Uterus (tissue), 3 donors: ENCODE measurements at regions not wholly inside any gene's neighbourhood (a gene's known extent, or its start where the extent isn't known, plus 50 kb on each side); places are given as distances from the start of the nearest gene placed in this dataset.
A peak's percentile ranks its signal among the peaks of the same experiment; 100 is the strongest.

Source experiments
- DNase-seq, 2 donors: peaks; one replicate each; pipeline ENCODE4 v3.0.0-alpha.2; 2019 to 2020
- H3K27ac ChIP-seq, 2 donors: fragments of 200-600 bp; sonication (generic); 1 replicate in 1 of 2; 2 replicates in 1 of 2; pipeline ENCODE4 v1.5.1; 2016 to 2018
- H3K27me3 ChIP-seq, 2 donors: fragments of 200-600 bp; sonication (generic); one replicate each; pipeline ENCODE4 v1.5.1; 2018 to 2019; ENCODE audit warnings: control low read depth in 1 of 2
- H3K36me3 ChIP-seq, 2 donors: fragments of 200-600 bp; sonication (generic); one replicate each; pipeline ENCODE4 v1.5.1; 2019; ENCODE audit warnings: control low read depth in 1 of 2
- H3K4me1 ChIP-seq, 2 donors: fragments of 200-600 bp; sonication (generic); one replicate each; pipeline ENCODE4 v1.5.1; 2018 to 2019; ENCODE audit warnings: control low read depth in 1 of 2
- H3K4me3 ChIP-seq, 2 donors: fragments of 200-600 bp; sonication (generic); 1 replicate in 1 of 2; 2 replicates in 1 of 2; pipeline ENCODE4 v1.5.1; 2018 to 2019; ENCODE audit warnings: mild to moderate bottlenecking in 1 of 2
- H3K9me3 ChIP-seq, 2 donors: fragments of 200-600 bp; sonication (generic); one replicate each; pipeline ENCODE4 v1.5.1; 2019; ENCODE audit warnings: control low read depth in 1 of 2
- POLR2A ChIP-seq, 2 donors: fragments of 450-650 bp; IDR thresholded peaks; one replicate each; pipeline ENCODE4 v1.6.1; 2016; ENCODE audit warnings: antibody characterized with exemption in 2 of 2, mild to moderate bottlenecking in 1 of 2, moderate library complexity in 1 of 2
- intact Hi-C: fragments of 100-400 bp; cut with DNase I; formaldehyde crosslinking; loops from one replicate; pipeline ENCODE4 v1.15.1; 2023; ENCODE audit warnings: low total_unique reads
- TF ChIP-seq, protein P1 (sequence below), 4 experiments: fragments of 200-600 bp in 2 of 4; fragments of 450-650 bp in 2 of 4; sonication (generic) in 2 of 4; IDR thresholded peaks; one replicate each; pipeline ENCODE4 v1.5.1; 2016 to 2019; ENCODE audit warnings: antibody characterized with exemption in 4 of 4, mild to moderate bottlenecking in 2 of 4, moderate library complexity in 1 of 4
- donor health status: DM: yes; HTN: yes; CAD: no.

DNA sequence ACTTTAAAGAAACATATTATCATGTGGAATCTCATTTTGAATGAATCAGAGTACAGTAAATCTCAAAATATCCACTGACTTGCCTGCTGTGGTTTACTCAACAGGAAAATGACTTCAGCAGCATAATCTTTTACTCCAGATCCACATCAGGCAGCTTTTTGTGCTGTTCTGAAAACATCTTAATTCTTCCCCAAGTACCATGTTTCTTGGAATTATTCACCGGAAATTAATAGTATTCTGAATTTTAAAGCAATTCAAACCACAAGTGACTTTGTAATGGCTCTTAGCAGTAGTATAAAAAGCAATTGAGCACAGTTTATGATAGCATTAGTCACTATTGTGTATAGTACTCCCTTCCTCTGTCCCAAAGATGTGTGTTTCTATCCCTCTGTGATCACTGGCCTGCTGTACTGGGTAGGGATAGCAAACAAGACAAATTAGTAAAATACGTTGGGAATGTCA is 64.2 kb upstream of the ERRFI1 start:
- H3K4me3 ChIP-seq = no peak overlapping the region
- intact Hi-C loops = no loop called here
- no peak for TF ChIP-seq POLR2A (IDR thresholded peaks at IDR 0.05)
- TF ChIP-seq, protein P1, sequence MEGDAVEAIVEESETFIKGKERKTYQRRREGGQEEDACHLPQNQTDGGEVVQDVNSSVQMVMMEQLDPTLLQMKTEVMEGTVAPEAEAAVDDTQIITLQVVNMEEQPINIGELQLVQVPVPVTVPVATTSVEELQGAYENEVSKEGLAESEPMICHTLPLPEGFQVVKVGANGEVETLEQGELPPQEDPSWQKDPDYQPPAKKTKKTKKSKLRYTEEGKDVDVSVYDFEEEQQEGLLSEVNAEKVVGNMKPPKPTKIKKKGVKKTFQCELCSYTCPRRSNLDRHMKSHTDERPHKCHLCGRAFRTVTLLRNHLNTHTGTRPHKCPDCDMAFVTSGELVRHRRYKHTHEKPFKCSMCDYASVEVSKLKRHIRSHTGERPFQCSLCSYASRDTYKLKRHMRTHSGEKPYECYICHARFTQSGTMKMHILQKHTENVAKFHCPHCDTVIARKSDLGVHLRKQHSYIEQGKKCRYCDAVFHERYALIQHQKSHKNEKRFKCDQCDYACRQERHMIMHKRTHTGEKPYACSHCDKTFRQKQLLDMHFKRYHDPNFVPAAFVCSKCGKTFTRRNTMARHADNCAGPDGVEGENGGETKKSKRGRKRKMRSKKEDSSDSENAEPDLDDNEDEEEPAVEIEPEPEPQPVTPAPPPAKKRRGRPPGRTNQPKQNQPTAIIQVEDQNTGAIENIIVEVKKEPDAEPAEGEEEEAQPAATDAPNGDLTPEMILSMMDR (IDR thresholded peaks at IDR 0.05) = no peak
- no peaks in the 10 kb centered on the region for H3K9me3 ChIP-seq
- no peak for DNase-seq
- H3K4me1 ChIP-seq = no peaks in the 10 kb centered on the region
- no peaks in the 10 kb centered on the region for H3K27me3 ChIP-seq
- peak overlapping the region in 1 of 2 donors; percentile 64 for H3K27ac ChIP-seq
- no peaks in the 10 kb centered on the region for H3K36me3 ChIP-seq

DNA sequence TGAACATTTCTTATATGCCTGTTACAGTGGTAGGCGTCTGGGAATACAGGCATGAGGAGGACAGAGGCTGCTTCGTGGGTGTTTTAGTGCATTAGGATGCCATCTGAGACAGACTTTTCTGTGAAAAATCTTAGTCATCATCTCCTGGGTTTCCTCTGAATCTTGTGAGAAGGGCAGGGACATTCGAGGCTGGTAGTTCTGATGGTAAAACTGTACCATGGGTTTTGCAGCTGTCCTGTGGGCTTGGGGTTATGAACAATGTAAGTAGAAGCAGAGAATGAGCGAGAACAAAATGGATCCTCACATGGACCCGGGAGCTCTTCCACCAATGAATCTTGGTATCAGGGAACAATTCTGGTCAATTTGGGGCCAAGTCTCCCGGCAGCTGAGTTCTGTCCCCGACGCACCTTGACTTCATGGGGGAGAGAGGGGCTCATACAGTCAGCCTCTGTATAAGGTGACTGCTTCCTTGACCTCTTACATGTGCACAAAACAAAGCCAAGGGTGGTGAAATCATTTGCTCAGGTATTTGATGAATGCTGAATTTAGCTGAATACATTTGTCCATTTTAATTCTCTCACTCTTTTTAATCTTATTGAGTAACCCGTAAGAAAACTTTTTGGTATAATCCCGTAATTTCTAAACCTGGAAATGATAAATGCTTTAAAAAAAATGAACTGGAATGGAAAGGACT is 63.6 kb upstream of the ERRFI1 start:
- intact Hi-C loops = no loop called here
- TF ChIP-seq, protein P1 (IDR thresholded peaks at IDR 0.05) = no peak
- TF ChIP-seq POLR2A (IDR thresholded peaks at IDR 0.05) = no peak

DNA sequence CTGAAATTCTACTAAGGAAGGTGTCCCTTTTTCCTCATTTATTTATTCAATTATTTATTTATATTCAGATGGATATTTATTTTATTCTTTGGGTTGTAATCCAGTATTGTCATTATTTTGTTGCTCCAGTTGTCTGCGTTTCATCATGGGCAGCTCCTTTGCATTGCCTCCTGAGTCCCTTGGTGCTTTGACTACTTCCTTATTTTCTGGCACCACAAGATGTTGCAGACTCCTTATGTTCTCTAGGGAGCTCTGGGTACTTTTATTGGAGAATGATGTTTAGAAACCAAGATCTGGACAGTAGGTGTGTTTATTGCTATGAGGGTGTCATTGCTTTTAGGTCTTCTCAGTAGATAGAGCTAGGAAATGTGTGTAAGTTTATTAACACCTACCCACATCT is 59.9 kb upstream of the ERRFI1 start:
- no peak for DNase-seq
- Histone ChIP-seq H3K27ac (no peak overlapping the region), H3K27me3 (no peaks in the 10 kb centered on the region), H3K9me3 (no peaks in the 10 kb centered on the region), H3K4me3 (no peak overlapping the region), H3K4me1 (peaks cover 0 to 7% of the 10 kb centered on the region in 2 donors), H3K36me3 (no peaks in the 10 kb centered on the region)
- intact Hi-C loops = no loop called here
- no peak for TF ChIP-seq POLR2A (IDR thresholded peaks at IDR 0.05)

More for the DNA sequence above, 63.6 kb upstream of the ERRFI1 start:
- H3K27ac ChIP-seq = peak overlapping the region in 1 of 2 donors; percentile 64
- H3K9me3 ChIP-seq = no peaks in the 10 kb centered on the region
- DNase-seq = no peak
- no peak overlapping the region for H3K4me3 ChIP-seq
- no peaks in the 10 kb centered on the region for H3K27me3 ChIP-seq
- H3K36me3 ChIP-seq = no peaks in the 10 kb centered on the region
- no peaks in the 10 kb centered on the region for H3K4me1 ChIP-seq

DNA sequence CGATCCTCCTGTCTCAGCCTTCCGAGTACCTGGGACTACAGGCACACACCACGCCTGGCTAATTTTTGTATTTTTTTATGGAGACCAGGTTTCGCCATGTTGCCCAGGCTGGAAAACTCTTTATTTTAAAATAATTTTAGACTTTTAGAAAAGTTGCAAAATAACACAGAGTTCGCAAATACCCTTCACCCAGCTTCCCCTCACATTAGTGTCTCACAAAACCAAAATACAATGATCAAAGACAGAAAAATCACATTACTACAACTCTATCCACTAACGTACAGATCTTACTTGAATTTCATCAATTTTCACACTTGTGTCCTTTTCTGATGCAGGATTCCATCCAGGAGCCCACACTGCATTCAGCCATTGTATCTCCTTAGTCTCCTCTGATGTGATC is 58.8 kb upstream of the ERRFI1 start:
- intact Hi-C loops = no loop called here
- peaks cover 0 to 7% of the 10 kb centered on the region in 2 donors for H3K4me1 ChIP-seq
- no peak overlapping the region for H3K4me3 ChIP-seq
- TF ChIP-seq, protein P1 (IDR thresholded peaks at IDR 0.05) = no peak
- no peak for TF ChIP-seq POLR2A (IDR thresholded peaks at IDR 0.05)
- H3K27ac ChIP-seq = no peak overlapping the region
- no peaks in the 10 kb centered on the region for H3K36me3 ChIP-seq
- no peaks in the 10 kb centered on the region for H3K9me3 ChIP-seq
- H3K27me3 ChIP-seq = no peaks in the 10 kb centered on the region
- DNase-seq = no peak

DNA sequence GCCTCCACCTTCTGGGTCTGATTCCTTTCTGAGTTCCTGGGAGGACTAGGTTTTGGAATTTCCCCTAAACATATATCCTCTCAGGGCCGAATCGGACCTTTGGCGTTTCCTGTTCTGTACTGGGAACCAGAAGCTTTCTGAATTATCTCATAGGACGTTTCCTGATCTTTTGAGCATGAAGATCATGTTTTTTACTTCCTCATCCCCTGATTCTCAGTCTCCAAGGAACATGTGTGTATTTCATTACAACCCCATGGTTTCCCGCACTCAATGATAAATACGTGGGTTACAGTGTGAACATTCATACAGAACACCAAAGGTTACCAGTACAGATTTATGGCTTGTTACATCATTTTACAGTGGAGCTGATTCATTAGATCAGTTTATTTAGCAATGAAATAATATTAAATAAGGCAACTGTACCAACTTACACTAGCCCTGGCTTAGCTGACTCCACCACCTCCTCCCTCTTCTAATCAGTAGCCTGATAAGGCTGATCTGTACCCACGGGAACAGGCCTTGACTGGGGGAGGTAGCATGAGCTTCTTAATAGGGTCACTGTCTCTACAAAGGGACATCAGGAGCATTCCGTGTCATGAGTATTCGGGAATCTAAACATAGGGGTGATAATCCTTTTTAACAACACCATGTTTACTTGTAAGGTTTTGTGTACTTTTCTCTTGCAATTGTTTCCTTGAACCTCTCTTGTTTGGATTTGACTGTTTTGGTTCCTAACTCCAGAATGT is 57.8 kb upstream of the ERRFI1 start:
- no peaks in the 10 kb centered on the region for H3K9me3 ChIP-seq
- H3K36me3 ChIP-seq = no peaks in the 10 kb centered on the region
- peak overlapping the region; percentile 41 to 50 for H3K27ac ChIP-seq
- intact Hi-C loops = no loop called here
- TF ChIP-seq, protein P1 (IDR thresholded peaks at IDR 0.05) = no peak
- no peak for TF ChIP-seq POLR2A (IDR thresholded peaks at IDR 0.05)
- no peak overlapping the region for H3K4me3 ChIP-seq
- DNase-seq = no peak
- H3K4me1 ChIP-seq = peaks cover 0 to 7% of the 10 kb centered on the region in 2 donors
- no peaks in the 10 kb centered on the region for H3K27me3 ChIP-seq
